ENCODE measurements at regions not wholly inside any gene's neighbourhood (a gene's known extent, or its start where the extent isn't known, plus 50 kb on each side); places are given as distances from the start of the nearest gene placed in this dataset.

DNA sequence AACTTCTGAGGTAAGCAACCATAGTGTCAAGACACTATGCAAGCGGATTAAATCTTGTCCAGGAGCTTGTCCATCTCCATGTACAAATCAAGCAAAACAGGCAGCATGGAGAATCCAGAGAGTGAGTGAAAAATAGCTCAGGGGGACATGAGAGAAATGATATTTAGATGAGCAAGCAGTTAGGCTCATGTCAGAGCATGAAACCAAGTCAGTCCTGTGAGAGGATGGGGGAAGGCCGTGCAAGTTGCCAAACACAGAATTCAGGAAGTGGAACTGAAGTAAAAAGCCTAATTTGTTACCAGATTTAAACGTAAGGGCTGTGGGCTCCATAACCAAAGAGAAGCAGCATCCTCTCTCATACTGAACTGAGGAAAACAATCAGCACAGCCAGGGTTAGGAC is 995.9 kb downstream of the MCTP2 start:
- Histone ChIP-seq H3K27me3 (no peaks in the 10 kb centered on the region), H3K36me3 (no peaks in the 10 kb centered on the region), H3K4me1 (peaks cover 0 to 15% (median 3%) of the 10 kb centered on the region in 3 donors), H3K27ac (no peak overlapping the region), H3K4me3 (no peak overlapping the region), H3K9me3 (peaks cover 0 to 6% (median 5%) of the 10 kb centered on the region in 3 donors)
- intact Hi-C loops (cut with DNase I), result no loop called here
- no peak for TF ChIP-seq POLR2A (IDR thresholded peaks at IDR 0.05)
- TF ChIP-seq, protein P1, sequence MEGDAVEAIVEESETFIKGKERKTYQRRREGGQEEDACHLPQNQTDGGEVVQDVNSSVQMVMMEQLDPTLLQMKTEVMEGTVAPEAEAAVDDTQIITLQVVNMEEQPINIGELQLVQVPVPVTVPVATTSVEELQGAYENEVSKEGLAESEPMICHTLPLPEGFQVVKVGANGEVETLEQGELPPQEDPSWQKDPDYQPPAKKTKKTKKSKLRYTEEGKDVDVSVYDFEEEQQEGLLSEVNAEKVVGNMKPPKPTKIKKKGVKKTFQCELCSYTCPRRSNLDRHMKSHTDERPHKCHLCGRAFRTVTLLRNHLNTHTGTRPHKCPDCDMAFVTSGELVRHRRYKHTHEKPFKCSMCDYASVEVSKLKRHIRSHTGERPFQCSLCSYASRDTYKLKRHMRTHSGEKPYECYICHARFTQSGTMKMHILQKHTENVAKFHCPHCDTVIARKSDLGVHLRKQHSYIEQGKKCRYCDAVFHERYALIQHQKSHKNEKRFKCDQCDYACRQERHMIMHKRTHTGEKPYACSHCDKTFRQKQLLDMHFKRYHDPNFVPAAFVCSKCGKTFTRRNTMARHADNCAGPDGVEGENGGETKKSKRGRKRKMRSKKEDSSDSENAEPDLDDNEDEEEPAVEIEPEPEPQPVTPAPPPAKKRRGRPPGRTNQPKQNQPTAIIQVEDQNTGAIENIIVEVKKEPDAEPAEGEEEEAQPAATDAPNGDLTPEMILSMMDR (IDR thresholded peaks at IDR 0.05), result no peak
- no peak for DNase-seq
- WGBS, 2 donors, result 31 to 37% methylated on average over 3 of the region's 3 CpGs

DNA sequence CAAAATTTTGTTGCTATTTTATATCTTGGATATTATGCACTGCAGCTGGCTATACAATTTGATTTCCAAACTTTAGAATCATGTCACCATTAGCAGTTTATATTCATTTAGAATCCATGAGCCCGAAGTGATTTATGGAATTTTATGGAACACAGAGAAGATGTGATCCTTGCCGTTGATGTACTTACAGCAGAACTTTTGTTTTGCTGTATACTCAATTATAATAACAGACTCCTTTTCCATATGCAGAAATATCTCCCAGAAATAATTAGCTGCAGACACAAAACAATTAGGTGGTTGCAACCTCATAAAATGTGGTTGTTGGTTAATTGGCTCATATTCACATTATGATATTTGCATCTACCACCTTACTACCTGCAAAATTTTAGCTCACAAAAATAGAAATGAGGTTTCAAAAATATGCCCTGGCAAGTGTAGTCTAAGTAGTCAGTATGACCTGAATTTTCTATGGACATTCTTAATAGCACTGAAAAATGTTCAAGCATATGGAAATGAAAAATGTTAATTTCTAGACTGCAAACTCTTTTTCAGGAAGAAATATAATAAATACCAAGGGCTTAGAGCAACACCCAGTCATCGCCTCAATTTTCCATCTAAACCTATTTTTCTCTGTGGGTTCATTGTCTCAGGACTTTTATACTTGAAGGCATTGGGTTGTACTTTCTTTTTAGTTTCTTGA is 997.6 kb downstream of the MCTP2 start:
- no peaks in the 10 kb centered on the region for H3K27me3 ChIP-seq
- no peak overlapping the region for H3K27ac ChIP-seq
- no peak overlapping the region for H3K4me3 ChIP-seq
- WGBS, 2 donors, result 77 to 92% methylated on average over 3 of the region's 3 CpGs
- TF ChIP-seq, protein P1 (IDR thresholded peaks at IDR 0.05), result no peak
- no peak for TF ChIP-seq POLR2A (IDR thresholded peaks at IDR 0.05)
- peaks cover 0 to 15% (median 3%) of the 10 kb centered on the region in 3 donors for H3K4me1 ChIP-seq
- H3K9me3 ChIP-seq, result peaks cover 0 to 2% (median 0%) of the 10 kb centered on the region in 3 donors
- no peak for DNase-seq
- intact Hi-C loops (cut with DNase I), result no loop called here
- H3K36me3 ChIP-seq, result no peaks in the 10 kb centered on the region

DNA sequence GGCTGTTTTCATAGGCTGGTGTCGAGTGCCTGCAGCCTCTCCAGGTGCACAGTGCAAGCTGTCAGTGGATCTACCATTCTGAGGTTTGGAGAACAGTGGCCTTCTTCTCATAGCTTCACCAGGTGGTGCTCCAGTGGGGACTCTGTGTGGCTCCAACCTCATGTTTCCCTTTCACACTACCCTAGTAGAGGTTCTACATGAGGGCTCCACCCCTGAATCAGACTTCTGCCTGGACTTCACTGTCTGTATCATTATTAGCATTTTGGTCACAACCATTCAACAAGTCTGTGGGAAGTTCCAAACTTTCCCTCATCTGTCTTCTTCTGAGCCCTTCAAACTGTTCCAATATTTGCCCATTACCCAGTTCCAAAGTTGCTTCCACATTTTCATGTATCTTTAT is 1003.7 kb downstream of the MCTP2 start:
- 78% methylated on average over 1 of the region's 1 CpG; no CpG with 5 or more reads in 1 of the 2 donors for WGBS, 2 donors
- Histone ChIP-seq H3K4me3 (no peak overlapping the region), H3K27me3 (no peaks in the 10 kb centered on the region), H3K36me3 (no peaks in the 10 kb centered on the region), H3K9me3 (peaks cover 0 to 9% (median 5%) of the 10 kb centered on the region in 3 donors), H3K4me1 (peaks cover 0 to under 1% (median 0%) of the 10 kb centered on the region in 3 donors), H3K27ac (no peak overlapping the region)
- DNase-seq, result no peak
- no peak for TF ChIP-seq POLR2A (IDR thresholded peaks at IDR 0.05)
- TF ChIP-seq, protein P1 (IDR thresholded peaks at IDR 0.05), result no peak
- intact Hi-C loops (cut with DNase I), result no loop called here

DNA sequence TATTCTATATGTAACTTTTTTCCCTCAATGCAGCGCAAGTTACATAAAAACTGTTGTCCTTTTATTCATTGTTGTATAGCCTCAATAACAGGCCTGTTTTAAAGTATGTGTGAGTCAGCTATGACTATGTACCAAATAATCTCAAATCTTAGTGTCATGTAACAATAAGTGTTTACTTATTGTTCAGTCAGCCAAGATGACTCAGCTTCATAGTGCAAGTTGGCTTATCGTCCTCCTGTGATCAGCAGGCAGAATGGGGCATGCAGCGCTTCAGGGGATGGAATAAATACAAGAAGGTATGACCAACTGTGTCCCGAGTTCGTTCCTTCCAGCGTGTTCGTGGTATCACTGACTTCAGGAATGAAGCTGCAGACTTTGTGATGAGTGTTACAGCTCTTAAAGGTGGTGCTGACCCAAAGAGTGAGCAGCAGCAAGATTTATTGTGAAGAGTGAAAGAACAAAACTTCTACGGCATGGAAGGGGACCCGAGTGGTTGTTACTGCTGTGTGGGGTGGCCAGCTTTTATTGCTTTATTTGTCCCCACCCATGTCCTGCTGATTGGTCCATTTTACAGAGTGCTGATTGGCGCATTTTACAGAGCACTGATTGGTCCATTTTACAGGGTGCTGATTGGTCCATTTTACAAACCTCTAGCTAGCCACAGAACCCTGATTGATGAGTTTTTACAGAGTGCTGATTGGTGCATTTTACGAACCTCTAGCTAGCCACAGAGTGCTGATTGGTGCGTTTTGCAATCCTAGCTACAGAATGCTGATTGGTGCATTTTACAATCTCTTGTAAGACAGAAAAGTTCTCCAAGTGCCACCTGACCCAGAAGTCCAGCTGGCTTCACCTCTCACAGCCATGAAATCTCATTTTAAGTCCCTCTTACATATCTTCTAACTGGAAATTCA is 1016.0 kb downstream of the MCTP2 start:
- TF ChIP-seq, protein P1 (IDR thresholded peaks at IDR 0.05), result no peak
- no peak for TF ChIP-seq POLR2A (IDR thresholded peaks at IDR 0.05)
- Histone ChIP-seq H3K27me3 (peaks cover 0 to 6% (median 0%) of the 10 kb centered on the region in 4 donors), H3K9me3 (no peaks in the 10 kb centered on the region), H3K36me3 (no peaks in the 10 kb centered on the region), H3K4me1 (peaks cover 0 to 12% (median 0%) of the 10 kb centered on the region in 3 donors), H3K27ac (peak overlapping the region in 1 of 4 donors; percentile 14), H3K4me3 (no peak overlapping the region)
- WGBS, 2 donors, result 49 to 52% methylated on average over 11 to 12 of the region's 12 CpGs
- intact Hi-C loops (cut with DNase I), result no loop called here
- DNase-seq, result no peak

DNA sequence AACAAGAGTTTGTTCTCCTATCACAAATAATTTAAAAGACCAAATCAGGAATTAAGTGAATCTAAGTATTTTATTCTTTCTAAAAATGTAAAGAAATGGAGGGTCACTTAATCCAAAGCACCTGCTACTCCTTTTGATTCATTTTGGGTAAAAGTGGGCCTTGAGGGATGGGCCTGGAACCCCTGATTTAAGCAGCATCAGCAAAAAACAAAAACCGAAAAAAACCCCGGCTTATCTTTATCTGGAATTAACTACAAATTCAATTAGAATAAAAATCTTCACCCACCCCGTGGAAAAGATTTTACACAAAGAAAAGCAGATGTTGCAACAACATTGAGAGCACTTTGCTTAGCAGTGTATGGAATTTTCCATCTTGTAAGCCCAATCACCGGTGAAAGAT is 1018.2 kb downstream of the MCTP2 start:
- Histone ChIP-seq H3K4me3 (no peak overlapping the region), H3K27ac (no peak overlapping the region), H3K9me3 (no peaks in the 10 kb centered on the region), H3K27me3 (peaks cover 0 to 6% (median 0%) of the 10 kb centered on the region in 4 donors), H3K36me3 (no peaks in the 10 kb centered on the region), H3K4me1 (peaks cover 0 to 12% (median 0%) of the 10 kb centered on the region in 3 donors)
- DNase-seq, result no peak
- 66 to 77% methylated on average over 4 of the region's 4 CpGs for WGBS, 2 donors
- intact Hi-C loops (cut with DNase I), result no loop called here
- no peak for TF ChIP-seq POLR2A (IDR thresholded peaks at IDR 0.05)
- TF ChIP-seq, protein P1 (IDR thresholded peaks at IDR 0.05), result no peak
